Hepatocyte (in vitro differentiated cells): ENCODE measurements at regions not wholly inside any gene's neighbourhood (a gene's known extent, or its start where the extent isn't known, plus 50 kb on each side); places are given as distances from the start of the nearest gene placed in this dataset.

Experiments used
- DNase-seq: peaks from one replicate; pipeline ENCODE4 v3.0.0-alpha.2; 2016; ENCODE audit warnings: low spot score
- H2AFZ ChIP-seq: fragments of 200-600 bp; sonication (generic); 2 replicates; pipeline ENCODE4 v1.6.0; 2016; ENCODE audit warnings: antibody characterized with exemption, mild to moderate bottlenecking
- H3K27ac ChIP-seq: fragments of 200-600 bp; sonication (generic); 2 replicates; pipeline ENCODE4 v1.5.1; 2016; ENCODE audit warnings: mild to moderate bottlenecking
- H3K27me3 ChIP-seq: fragments of 200-600 bp; sonication (generic); 2 replicates; pipeline ENCODE4 v1.6.1; 2016
- H3K36me3 ChIP-seq: fragments of 200-600 bp; sonication (generic); replicated peaks from 2 replicates; pipeline ENCODE4 v1.5.1; 2016; ENCODE audit warnings: low read depth; ENCODE audit not compliant: insufficient read depth
- H3K4me1 ChIP-seq: fragments of 200-600 bp; sonication (generic); 2 replicates; pipeline ENCODE4 v1.5.1; 2016; ENCODE audit warnings: mild to moderate bottlenecking, moderate library complexity; ENCODE audit not compliant: insufficient read depth
- H3K4me2 ChIP-seq: fragments of 200-600 bp; sonication (generic); 2 replicates; pipeline ENCODE4 v1.6.0; 2016
- H3K4me3 ChIP-seq: fragments of 200-600 bp; sonication (generic); 2 replicates; pipeline ENCODE4 v1.5.1; 2016; ENCODE audit warnings: mild to moderate bottlenecking
- H3K79me2 ChIP-seq: fragments of 200-600 bp; sonication (generic); 2 replicates; pipeline ENCODE4 v1.6.0; 2017; ENCODE audit warnings: mild to moderate bottlenecking
- H3K9me2 ChIP-seq: fragments of 200-600 bp; sonication (generic); replicated peaks from 2 replicates; pipeline ENCODE4 v1.6.0; 2017; ENCODE audit warnings: mild to moderate bottlenecking; ENCODE audit not compliant: insufficient read depth
- H3K9me3 ChIP-seq: fragments of 200-600 bp; sonication (generic); 2 replicates; pipeline ENCODE4 v1.5.1; 2016; ENCODE audit warnings: low read depth, mild to moderate bottlenecking
- H4K20me1 ChIP-seq: fragments of 200-600 bp; sonication (generic); 2 replicates; pipeline ENCODE4 v1.6.0; 2016; ENCODE audit warnings: mild to moderate bottlenecking; ENCODE audit not compliant: insufficient read depth, poor library complexity, severe bottlenecking
- EZH2 ChIP-seq: fragments of 200-600 bp; sonication (generic); IDR thresholded peaks from 2 replicates; pipeline ENCODE4 v1.6.1; 2016; ENCODE audit warnings: antibody characterized with exemption, mild to moderate bottlenecking, borderline replicate concordance
- EZH2phosphoT487 ChIP-seq: fragments of 200-600 bp; sonication (generic); IDR thresholded peaks from one replicate; pipeline ENCODE4 v1.6.1; 2018; ENCODE audit warnings: antibody characterized with exemption, mild to moderate bottlenecking, low read depth, moderate library complexity; ENCODE audit not compliant: unreplicated experiment, severe bottlenecking
- WGBS: methylation state at CpG from one replicate; pipeline ENCODE4 v1.1.6; 2016; ENCODE audit warnings: low lambda C conversion rate; ENCODE audit errors: missing lambda C conversion rate; 5-methylcytosine and 5-hydroxymethylcytosine counted together
- TF ChIP-seq, protein P1 (sequence below): fragments of 200-600 bp; sonication (generic); IDR thresholded peaks from 2 replicates; pipeline ENCODE4 v1.5.1; 2016; ENCODE audit warnings: antibody characterized with exemption, mild to moderate bottlenecking; ENCODE audit not compliant: poor library complexity

DNA sequence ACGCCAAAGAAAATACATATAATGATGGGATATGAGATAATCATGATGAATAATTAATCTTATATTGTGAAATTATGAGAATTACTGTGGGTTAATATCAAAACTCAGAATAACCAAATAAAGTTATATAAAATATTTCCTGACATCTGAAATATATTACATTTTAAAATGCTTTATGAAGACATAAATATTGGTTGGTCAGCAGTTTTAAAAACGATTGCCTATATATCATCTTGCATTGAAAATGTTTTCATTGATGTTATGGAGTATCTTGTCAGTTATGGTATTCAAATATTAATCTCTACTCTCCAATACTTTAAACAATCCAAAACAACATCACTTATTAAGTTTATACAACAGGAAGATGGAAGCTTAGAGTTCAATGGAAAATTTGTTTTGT lies 228.1 kb upstream of the FERD3L start:
- H3K36me3 ChIP-seq = no peaks in the 10 kb centered on the region
- no peak for DNase-seq
- H2AFZ ChIP-seq = no peak overlapping the region
- 84% methylated on average over 2 of the region's 2 CpGs for WGBS
- no peak overlapping the region for H3K4me2 ChIP-seq
- H3K9me2 ChIP-seq = no peaks in the 10 kb centered on the region
- no peaks in the 10 kb centered on the region for H3K79me2 ChIP-seq
- no peaks in the 10 kb centered on the region for H3K27me3 ChIP-seq
- no peak overlapping the region for H3K4me3 ChIP-seq
- H4K20me1 ChIP-seq = no peaks in the 10 kb centered on the region
- no peak for TF ChIP-seq EZH2
- TF ChIP-seq EZH2phosphoT487 = no peak
- TF ChIP-seq, protein P1, sequence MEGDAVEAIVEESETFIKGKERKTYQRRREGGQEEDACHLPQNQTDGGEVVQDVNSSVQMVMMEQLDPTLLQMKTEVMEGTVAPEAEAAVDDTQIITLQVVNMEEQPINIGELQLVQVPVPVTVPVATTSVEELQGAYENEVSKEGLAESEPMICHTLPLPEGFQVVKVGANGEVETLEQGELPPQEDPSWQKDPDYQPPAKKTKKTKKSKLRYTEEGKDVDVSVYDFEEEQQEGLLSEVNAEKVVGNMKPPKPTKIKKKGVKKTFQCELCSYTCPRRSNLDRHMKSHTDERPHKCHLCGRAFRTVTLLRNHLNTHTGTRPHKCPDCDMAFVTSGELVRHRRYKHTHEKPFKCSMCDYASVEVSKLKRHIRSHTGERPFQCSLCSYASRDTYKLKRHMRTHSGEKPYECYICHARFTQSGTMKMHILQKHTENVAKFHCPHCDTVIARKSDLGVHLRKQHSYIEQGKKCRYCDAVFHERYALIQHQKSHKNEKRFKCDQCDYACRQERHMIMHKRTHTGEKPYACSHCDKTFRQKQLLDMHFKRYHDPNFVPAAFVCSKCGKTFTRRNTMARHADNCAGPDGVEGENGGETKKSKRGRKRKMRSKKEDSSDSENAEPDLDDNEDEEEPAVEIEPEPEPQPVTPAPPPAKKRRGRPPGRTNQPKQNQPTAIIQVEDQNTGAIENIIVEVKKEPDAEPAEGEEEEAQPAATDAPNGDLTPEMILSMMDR = no peak
- H3K27ac ChIP-seq = no peak overlapping the region
- peaks cover 15% of the 10 kb centered on the region for H3K4me1 ChIP-seq
- no peaks in the 10 kb centered on the region for H3K9me3 ChIP-seq

DNA sequence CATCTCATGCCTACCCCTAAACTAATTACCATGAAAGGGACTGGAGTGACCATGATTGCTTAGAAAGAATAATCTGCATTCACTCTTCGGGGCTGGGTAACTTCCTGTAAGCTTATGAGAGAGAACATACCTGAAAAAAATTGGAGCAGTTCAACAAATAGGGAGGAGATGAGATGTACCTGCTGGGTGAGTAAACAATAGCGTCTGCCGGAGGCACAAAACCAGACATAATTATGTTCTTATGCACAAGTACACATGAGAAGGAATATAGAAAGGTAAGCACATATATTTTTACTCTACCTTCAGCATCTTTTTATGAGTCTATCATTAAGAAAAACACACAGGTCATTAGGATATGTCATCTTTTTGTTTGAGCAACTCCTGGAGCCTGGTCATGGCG lies 224.6 kb upstream of the FERD3L start:
- H3K9me2 ChIP-seq = no peaks in the 10 kb centered on the region
- H3K4me2 ChIP-seq = no peak overlapping the region
- no peak overlapping the region for H3K4me3 ChIP-seq
- DNase-seq = no peak
- TF ChIP-seq EZH2 (no peak), EZH2phosphoT487 (no peak)
- TF ChIP-seq, protein P1 = no peak
- WGBS = 79% methylated on average over 4 of the region's 4 CpGs
- no peaks in the 10 kb centered on the region for H3K79me2 ChIP-seq
- H3K4me1 ChIP-seq = no peaks in the 10 kb centered on the region
- H3K36me3 ChIP-seq = no peaks in the 10 kb centered on the region
- H4K20me1 ChIP-seq = no peaks in the 10 kb centered on the region
- no peaks in the 10 kb centered on the region for H3K9me3 ChIP-seq
- H3K27ac ChIP-seq = no peak overlapping the region
- no peaks in the 10 kb centered on the region for H3K27me3 ChIP-seq
- H2AFZ ChIP-seq = no peak overlapping the region

DNA sequence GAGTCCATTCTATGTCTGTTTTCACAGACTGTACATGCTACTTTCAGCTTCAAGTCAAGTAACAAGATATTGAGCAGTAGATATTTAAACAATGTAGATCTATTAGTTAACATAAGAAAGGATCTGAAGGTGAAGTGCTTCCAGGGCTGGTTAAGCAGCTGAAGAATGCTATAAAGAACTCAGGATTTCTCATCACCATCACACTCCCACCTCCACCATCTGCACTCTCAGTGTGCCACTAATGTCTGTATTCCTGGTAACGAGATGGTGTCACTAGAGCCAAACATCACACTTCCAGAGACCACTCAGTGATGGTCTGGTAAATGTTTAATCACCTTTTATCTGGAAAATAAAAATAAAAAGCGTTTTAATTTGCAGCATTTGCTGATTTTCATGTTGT lies 224.0 kb upstream of the FERD3L start:
- H3K9me3 ChIP-seq = no peaks in the 10 kb centered on the region
- no peaks in the 10 kb centered on the region for H3K79me2 ChIP-seq
- no peak overlapping the region for H3K4me2 ChIP-seq
- no peak overlapping the region for H2AFZ ChIP-seq
- H3K27me3 ChIP-seq = no peaks in the 10 kb centered on the region
- no peak for TF ChIP-seq EZH2
- H3K9me2 ChIP-seq = no peaks in the 10 kb centered on the region
- 69% methylated on average over 2 of the region's 2 CpGs for WGBS
- H3K4me3 ChIP-seq = no peak overlapping the region
- no peaks in the 10 kb centered on the region for H3K4me1 ChIP-seq
- H3K27ac ChIP-seq = no peak overlapping the region
- no peak for DNase-seq
- H4K20me1 ChIP-seq = no peaks in the 10 kb centered on the region
- H3K36me3 ChIP-seq = no peaks in the 10 kb centered on the region

DNA sequence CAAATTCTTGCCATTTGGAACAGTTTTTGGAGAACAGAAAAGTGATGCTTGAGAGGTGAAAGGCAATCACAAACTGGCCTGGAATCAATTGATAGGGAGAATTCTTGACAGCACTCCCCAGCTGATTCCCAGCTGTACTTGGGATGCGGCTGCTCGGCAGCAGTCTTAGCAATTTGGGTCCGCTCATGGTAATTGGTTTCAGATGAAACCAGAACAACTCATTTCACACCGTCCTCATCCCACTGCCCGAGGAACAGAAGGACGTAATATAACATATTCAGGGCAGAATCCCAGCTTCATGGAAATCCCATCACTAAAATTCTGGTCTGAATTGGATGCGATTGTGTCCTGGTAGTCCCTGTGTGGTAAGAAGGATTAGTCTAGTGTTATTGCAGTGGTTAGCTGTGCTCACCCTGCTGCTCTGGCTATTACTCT lies 223.3 kb upstream of the FERD3L start:
- 71% methylated on average over 7 of the region's 7 CpGs for WGBS
- no peak overlapping the region for H3K4me3 ChIP-seq
- no peaks in the 10 kb centered on the region for H3K27me3 ChIP-seq
- no peaks in the 10 kb centered on the region for H3K79me2 ChIP-seq
- H3K4me1 ChIP-seq = no peaks in the 10 kb centered on the region
- no peak overlapping the region for H2AFZ ChIP-seq
- H4K20me1 ChIP-seq = no peaks in the 10 kb centered on the region
- no peak for DNase-seq
- H3K9me2 ChIP-seq = no peaks in the 10 kb centered on the region
- no peaks in the 10 kb centered on the region for H3K9me3 ChIP-seq
- peak overlapping the region; percentile 63 for H3K4me2 ChIP-seq
- no peak overlapping the region for H3K27ac ChIP-seq
- TF ChIP-seq EZH2 (no peak), EZH2phosphoT487 (no peak)
- TF ChIP-seq, protein P1 = no peak
- H3K36me3 ChIP-seq = no peaks in the 10 kb centered on the region
